GM19372 (cell line): ENCODE measurements at regions not wholly inside any gene's neighbourhood (a gene's known extent, or its start where the extent isn't known, plus 50 kb on each side); places are given as distances from the start of the nearest gene placed in this dataset.
A peak's percentile ranks its signal among the peaks of the same experiment; 100 is the strongest.
"Not testable (repeated sequence)": the region's sequence is repeated elsewhere in the genome, so short reads cannot be mapped to it uniquely, and the experiment has no call there.

Experiments used
- ATAC-seq: cut with Tn5 transposase; IDR thresholded peaks from one replicate; pipeline ENCODE4 v1.9.1; 2021; ENCODE audit warnings: mild to moderate bottlenecking, low read depth, moderate library complexity; ENCODE audit not compliant: unreplicated experiment

GRCh38 chr16:16989368-16989767 lies 481.4 kb downstream of the XYLT1 start:
- ATAC-seq: no peak

GRCh38 chr16:16991711-16992110 lies 479.0 kb downstream of the XYLT1 start:
- ATAC-seq: no peak

GRCh38 chr16:16992975-16993765 lies 477.6 kb downstream of the XYLT1 start:
- ATAC-seq: no peak

GRCh38 chr16:16994831-16995230 lies 475.9 kb downstream of the XYLT1 start:
- no peak for ATAC-seq

GRCh38 chr16:16996827-16997226 lies 473.9 kb downstream of the XYLT1 start:
- no peak for ATAC-seq

- no peak for ATAC-seq
Measured at GRCh38 chr16:16997349-16997748, 473.4 kb downstream of the XYLT1 start.

GRCh38 chr16:17001471-17001870 lies 469.3 kb downstream of the XYLT1 start:
- no peak for ATAC-seq

GRCh38 chr16:17002565-17002964 lies 468.2 kb downstream of the XYLT1 start:
- ATAC-seq: no peak

GRCh38 chr16:17005963-17006362 lies 464.8 kb downstream of the XYLT1 start:
- not testable (repeated sequence) for ATAC-seq

- ATAC-seq: no peak
Measured at GRCh38 chr16:17011712-17012111, 459.0 kb downstream of the XYLT1 start.

GRCh38 chr16:17013038-17013437 lies 457.7 kb downstream of the XYLT1 start:
- ATAC-seq: no peak

- no peak for ATAC-seq
Measured at GRCh38 chr16:17014484-17015121, 456.2 kb downstream of the XYLT1 start.

- no peak for ATAC-seq
Measured at GRCh38 chr16:17015702-17016101, 455.1 kb downstream of the XYLT1 start.

GRCh38 chr16:17017442-17017841 lies 453.3 kb downstream of the XYLT1 start:
- ATAC-seq: no peak

GRCh38 chr16:17018585-17018939 lies 452.2 kb downstream of the XYLT1 start:
- ATAC-seq: no peak

GRCh38 chr16:17019366-17019765 lies 451.4 kb downstream of the XYLT1 start:
- ATAC-seq: no peak

GRCh38 chr16:17023606-17024005 lies 447.2 kb downstream of the XYLT1 start:
- no peak for ATAC-seq

- ATAC-seq: no peak
Measured at GRCh38 chr16:17024514-17024913, 446.2 kb downstream of the XYLT1 start.

- ATAC-seq: peak; percentile 85
Measured at GRCh38 chr16:17026600-17027242, 444.0 kb downstream of the XYLT1 start.

GRCh38 chr16:17027488-17028129 lies 443.2 kb downstream of the XYLT1 start:
- no peak for ATAC-seq
